Type B pancreatic cell (in vitro differentiated cells): ENCODE measurements at regions not wholly inside any gene's neighbourhood (a gene's known extent, or its start where the extent isn't known, plus 50 kb on each side); places are given as distances from the start of the nearest gene placed in this dataset.

Experiments
- DNase-seq: peaks from one replicate; pipeline ENCODE4 v3.0.0; 2021; ENCODE audit warnings: mixed read lengths; ENCODE audit not compliant: unreplicated experiment; ENCODE audit errors: extremely low spot score
- H3K27ac Mint-ChIP-seq: 2 replicates; pipeline ENCODE4 v1.8.0; 2021; ENCODE audit warnings: mild to moderate bottlenecking, mixed read lengths
- H3K27me3 Mint-ChIP-seq: 2 replicates; pipeline ENCODE4 v1.8.0; 2021; ENCODE audit warnings: mixed read lengths
- H3K36me3 Mint-ChIP-seq: 2 replicates; pipeline ENCODE4 v1.8.0; 2021; ENCODE audit warnings: mixed read lengths
- H3K4me1 Mint-ChIP-seq: one replicate; pipeline ENCODE4 v1.8.0; 2021; ENCODE audit warnings: mixed read lengths; ENCODE audit not compliant: unreplicated experiment
- H3K4me3 Mint-ChIP-seq: 2 replicates; pipeline ENCODE4 v1.8.0; 2021; ENCODE audit warnings: mild to moderate bottlenecking, mixed read lengths
- H3K9me3 Mint-ChIP-seq: 2 replicates; pipeline ENCODE4 v1.8.0; 2021; ENCODE audit warnings: mixed read lengths
- TF ChIP-seq, protein P1 (sequence below): fragments of 200-600 bp; sonication (generic); conservative IDR thresholded peaks from 2 replicates; pipeline ENCODE4 v1.5.0; 2021; ENCODE audit warnings: antibody characterized with exemption, mild to moderate bottlenecking

DNA sequence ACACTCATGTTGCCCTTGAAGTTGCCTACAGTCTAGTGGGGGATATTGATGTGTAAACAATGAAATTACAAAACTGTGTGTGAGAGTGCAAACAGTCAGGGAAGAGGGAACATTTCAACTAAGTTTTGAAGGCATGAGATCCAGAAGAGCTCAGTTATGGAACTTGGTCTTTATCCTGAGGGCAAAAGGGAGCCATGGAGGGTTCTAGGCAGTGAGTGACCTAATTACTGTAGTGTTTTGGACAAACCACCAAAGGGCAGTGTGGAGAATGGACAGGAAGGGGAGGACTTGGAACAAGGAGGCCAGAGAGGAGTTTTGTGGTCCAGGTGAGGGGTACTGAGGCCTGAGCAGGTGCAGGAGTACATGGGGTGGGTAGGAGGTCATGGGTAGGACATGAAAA is 143.7 kb upstream of the SMIM23 start:
- TF ChIP-seq, protein P1, sequence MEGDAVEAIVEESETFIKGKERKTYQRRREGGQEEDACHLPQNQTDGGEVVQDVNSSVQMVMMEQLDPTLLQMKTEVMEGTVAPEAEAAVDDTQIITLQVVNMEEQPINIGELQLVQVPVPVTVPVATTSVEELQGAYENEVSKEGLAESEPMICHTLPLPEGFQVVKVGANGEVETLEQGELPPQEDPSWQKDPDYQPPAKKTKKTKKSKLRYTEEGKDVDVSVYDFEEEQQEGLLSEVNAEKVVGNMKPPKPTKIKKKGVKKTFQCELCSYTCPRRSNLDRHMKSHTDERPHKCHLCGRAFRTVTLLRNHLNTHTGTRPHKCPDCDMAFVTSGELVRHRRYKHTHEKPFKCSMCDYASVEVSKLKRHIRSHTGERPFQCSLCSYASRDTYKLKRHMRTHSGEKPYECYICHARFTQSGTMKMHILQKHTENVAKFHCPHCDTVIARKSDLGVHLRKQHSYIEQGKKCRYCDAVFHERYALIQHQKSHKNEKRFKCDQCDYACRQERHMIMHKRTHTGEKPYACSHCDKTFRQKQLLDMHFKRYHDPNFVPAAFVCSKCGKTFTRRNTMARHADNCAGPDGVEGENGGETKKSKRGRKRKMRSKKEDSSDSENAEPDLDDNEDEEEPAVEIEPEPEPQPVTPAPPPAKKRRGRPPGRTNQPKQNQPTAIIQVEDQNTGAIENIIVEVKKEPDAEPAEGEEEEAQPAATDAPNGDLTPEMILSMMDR: no peak
- Mint-ChIP-seq H3K36me3 (no peaks in the 10 kb centered on the region), H3K9me3 (no peaks in the 10 kb centered on the region), H3K4me3 (no peak overlapping the region), H3K27ac (no peak overlapping the region), H3K4me1 (peaks cover 43% of the 10 kb centered on the region), H3K27me3 (peaks cover 30% of the 10 kb centered on the region)
- no peak for DNase-seq

DNA sequence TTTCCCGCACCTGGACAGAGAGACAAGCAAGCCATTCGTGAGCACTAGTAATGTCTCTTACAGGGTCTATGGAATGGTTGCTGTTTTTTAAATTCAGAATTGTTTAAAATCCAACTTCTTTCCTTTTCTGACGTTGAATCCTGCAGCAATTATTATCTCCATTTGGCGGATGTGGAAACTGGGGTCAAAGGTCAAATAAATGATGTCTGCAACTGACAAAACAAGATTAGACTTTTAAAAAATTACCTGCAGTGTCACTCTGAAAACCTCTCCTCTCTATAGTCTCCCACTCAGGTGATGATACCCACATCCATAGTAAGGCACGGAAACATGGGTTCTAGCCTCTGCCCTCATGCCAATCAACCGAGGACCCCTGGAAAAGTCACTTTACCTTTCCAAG is 142.7 kb upstream of the SMIM23 start:
- DNase-seq: no peak
- TF ChIP-seq, protein P1: no peak
- Mint-ChIP-seq H3K9me3 (no peaks in the 10 kb centered on the region), H3K4me1 (peaks cover 47% of the 10 kb centered on the region), H3K36me3 (no peaks in the 10 kb centered on the region), H3K27me3 (peaks cover 34% of the 10 kb centered on the region), H3K27ac (no peak overlapping the region), H3K4me3 (no peak overlapping the region)

DNA sequence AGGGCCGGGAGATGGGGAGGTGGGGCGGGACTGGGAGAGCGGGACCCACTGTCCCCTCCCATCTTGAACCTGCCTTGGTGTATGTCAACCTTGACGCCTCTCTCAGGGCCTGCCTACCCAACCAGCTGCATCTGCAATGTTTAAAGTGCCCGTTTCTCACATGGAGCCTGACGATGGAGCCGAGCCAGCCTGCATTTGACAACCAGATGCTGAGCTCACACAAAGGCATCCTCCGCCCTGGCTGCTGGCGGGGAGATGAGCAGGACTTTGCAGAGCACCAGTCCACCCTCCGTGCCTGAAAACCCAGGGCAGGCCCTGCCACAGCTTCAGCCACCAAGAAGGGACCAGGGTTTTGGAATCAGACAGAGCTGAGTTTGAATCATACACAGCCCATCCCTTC is 141.1 kb upstream of the SMIM23 start:
- no peak overlapping the region for H3K27ac Mint-ChIP-seq
- peaks cover 52% of the 10 kb centered on the region for H3K4me1 Mint-ChIP-seq
- H3K9me3 Mint-ChIP-seq: no peaks in the 10 kb centered on the region
- TF ChIP-seq, protein P1: no peak
- no peaks in the 10 kb centered on the region for H3K36me3 Mint-ChIP-seq
- peaks cover 33% of the 10 kb centered on the region for H3K27me3 Mint-ChIP-seq
- no peak overlapping the region for H3K4me3 Mint-ChIP-seq
- no peak for DNase-seq

DNA sequence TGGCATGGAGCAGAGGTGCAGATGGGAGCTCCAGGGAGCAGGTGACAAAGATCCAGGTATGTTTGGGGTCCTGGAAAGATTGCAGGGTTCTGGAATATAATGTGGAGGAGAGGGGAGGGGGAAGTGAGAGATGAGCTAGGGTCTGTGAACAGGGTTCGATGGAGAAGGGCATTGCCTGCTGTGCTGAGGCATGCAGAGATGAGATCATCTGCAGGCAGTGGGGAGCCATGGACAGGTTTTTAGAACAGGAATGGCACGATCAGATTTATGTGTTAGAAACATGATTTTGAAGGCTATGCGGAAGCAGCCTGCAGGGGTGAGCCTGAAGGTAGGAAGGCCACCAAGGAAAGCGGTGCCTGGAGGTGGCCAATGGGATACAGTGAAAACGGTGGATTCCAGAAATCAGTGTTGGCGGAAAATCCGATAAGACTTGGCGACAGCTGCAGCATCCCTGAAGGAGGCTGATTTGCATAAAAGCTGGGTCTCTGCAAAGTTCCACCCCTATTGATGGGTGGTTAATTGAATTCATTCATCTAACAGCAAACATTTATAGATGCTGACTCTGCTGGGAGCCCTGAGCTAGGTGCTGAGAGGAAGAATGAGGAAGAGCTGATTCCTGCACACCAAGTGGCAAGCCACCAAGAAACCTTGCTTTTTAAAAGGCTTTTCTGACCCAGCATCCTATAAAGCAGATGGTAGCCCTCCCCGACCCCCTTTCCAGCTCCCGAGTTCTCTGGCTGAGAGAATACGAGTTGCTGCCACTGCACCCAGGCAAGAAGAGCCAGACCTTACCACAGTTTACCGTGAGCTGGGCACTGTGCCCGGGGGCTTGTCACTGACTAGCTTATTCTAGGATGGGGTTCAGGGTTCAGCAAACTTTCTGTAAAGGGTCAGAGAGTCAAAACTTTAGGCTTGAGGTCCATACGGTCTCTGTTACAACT is 139.2 kb upstream of the SMIM23 start:
- Mint-ChIP-seq H3K9me3 (no peaks in the 10 kb centered on the region), H3K27ac (no peak overlapping the region), H3K36me3 (no peaks in the 10 kb centered on the region), H3K27me3 (peaks cover 33% of the 10 kb centered on the region), H3K4me3 (peak overlapping the region; percentile 40), H3K4me1 (peaks cover 46% of the 10 kb centered on the region)
- TF ChIP-seq, protein P1: no peak
- no peak for DNase-seq

DNA sequence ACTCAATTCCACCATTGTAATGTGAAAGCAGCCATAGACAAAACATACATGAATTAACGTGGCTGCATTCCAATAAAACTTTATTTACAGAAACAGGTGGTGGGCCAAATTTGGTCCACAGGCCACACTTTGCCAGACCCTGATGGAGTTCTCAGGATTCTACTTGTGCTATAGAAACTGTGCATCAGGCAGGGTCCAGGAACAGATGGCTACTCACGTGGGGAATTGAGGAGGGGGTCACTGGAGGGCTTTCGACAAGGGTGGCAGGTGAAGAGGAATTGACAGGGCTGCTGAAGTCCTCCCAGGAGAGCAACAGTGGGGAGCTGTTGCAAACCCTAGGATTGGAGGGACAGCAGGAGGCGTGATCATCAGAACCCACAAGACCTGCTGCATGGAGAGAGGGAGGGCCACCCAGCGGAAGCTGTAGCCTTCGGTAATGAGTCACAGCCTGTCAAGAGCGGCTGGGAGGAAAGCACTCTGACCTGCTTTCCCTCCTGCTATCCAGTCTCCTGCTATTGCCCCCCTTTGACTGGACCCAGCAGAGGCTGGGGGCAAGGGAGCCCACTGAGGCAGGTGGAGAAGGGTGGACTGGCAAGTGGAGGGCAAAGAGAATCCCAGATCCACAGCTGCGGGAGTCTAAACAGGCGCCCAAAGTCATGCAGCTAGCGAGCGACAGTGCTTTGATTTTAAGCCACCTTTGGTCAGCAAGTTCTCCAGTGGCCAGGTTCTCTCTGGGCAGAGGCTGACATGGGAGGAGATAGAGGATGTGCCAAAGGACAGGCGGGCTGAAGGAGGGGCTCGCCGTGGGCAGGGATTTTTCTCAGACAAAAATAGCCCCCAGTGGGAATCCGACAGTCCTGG is 138.3 kb upstream of the SMIM23 start:
- DNase-seq: no peak
- TF ChIP-seq, protein P1: no peak
- Mint-ChIP-seq H3K4me3 (no peak overlapping the region), H3K9me3 (no peaks in the 10 kb centered on the region), H3K27me3 (peaks cover 33% of the 10 kb centered on the region), H3K27ac (no peak overlapping the region), H3K4me1 (peaks cover 46% of the 10 kb centered on the region), H3K36me3 (no peaks in the 10 kb centered on the region)
